ENCODE measurements at regions not wholly inside any gene's neighbourhood (a gene's known extent, or its start where the extent isn't known, plus 50 kb on each side); places are given as distances from the start of the nearest gene placed in this dataset.

DNA sequence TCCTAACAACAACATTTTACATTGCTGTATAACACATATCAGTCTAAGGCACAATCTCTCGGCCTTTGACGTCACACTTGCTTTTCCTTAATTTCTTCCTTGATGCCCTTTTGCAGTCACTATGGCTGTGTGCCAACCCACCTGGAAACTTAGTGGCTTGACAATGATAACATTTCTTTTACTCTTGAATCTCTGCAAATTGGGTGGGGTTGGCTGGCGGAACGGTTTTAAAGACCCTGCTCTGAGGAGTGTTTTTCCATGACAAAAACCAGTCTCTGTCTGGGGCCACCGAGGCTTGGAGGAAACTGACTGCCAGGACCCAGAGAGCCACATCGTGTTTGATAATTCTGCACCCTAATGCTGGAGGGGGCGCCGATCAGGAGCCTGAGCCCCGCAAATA, 115.6 kb downstream of the KLF13 start:
- Histone ChIP-seq H4K20me1 (ENCODE audit: insufficient read depth, poor library complexity, severe bottlenecking) (no peaks in the 10 kb centered on the region), H3K27ac (no peak overlapping the region), H2AFZ (no peak overlapping the region), H3K9me2 (replicated peaks; ENCODE audit: insufficient read depth) (no peaks in the 10 kb centered on the region), H3K9me3 (ENCODE audit: low read depth) (no peaks in the 10 kb centered on the region), H3K79me2 (no peaks in the 10 kb centered on the region), H3K36me3 (replicated peaks; ENCODE audit: insufficient read depth, low read depth) (no peaks in the 10 kb centered on the region), H3K4me1 (ENCODE audit: insufficient read depth) (peaks cover 10% of the 10 kb centered on the region), H3K27me3 (peaks cover 3% of the 10 kb centered on the region), H3K4me2 (no peak overlapping the region), H3K4me3 (no peak overlapping the region)
- TF ChIP-seq EZH2phosphoT487 (IDR thresholded peaks at IDR 0.05; ENCODE audit: low read depth, severe bottlenecking, unreplicated experiment) = no peak
- no peak for TF ChIP-seq EZH2 (IDR thresholded peaks at IDR 0.05; ENCODE audit: borderline replicate concordance)
- no peak for TF ChIP-seq CTCF (IDR thresholded peaks at IDR 0.05; ENCODE audit: poor library complexity)
- WGBS (ENCODE audit: low lambda C conversion rate, missing lambda C conversion rate) = 81% methylated on average over 9 of the region's 9 CpGs
- no peak for DNase-seq (ENCODE audit: low spot score)

DNA sequence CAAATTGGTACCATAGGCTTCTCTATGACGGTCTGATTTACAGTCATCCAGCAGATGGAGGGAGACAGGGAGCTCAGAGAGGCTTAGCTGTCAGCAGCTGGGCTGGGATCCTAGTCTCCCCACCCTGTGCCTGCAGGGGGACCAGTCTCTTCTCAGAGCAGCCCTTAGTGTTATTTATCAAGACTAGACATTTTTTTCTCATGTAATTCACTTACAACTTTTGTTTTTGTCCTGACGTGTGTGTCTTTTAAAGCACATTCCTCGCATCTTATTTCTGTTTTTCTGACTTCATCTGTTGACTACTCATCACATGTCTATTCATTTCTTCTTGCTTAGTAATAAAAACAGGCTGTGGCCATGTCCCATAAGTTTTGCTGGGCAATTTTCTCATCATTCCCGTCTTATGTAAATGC, 116.1 kb downstream of the KLF13 start:
- Histone ChIP-seq H3K36me3 (replicated peaks; ENCODE audit: insufficient read depth, low read depth) (no peaks in the 10 kb centered on the region), H3K9me3 (ENCODE audit: low read depth) (no peaks in the 10 kb centered on the region), H3K4me3 (no peak overlapping the region), H4K20me1 (ENCODE audit: insufficient read depth, poor library complexity, severe bottlenecking) (no peaks in the 10 kb centered on the region), H2AFZ (no peak overlapping the region), H3K4me2 (no peak overlapping the region), H3K79me2 (no peaks in the 10 kb centered on the region), H3K9me2 (replicated peaks; ENCODE audit: insufficient read depth) (no peaks in the 10 kb centered on the region), H3K4me1 (ENCODE audit: insufficient read depth) (peaks cover 10% of the 10 kb centered on the region), H3K27me3 (peaks cover 3% of the 10 kb centered on the region), H3K27ac (peak overlapping the region; percentile 15)
- DNase-seq (ENCODE audit: low spot score) = peak; percentile 42
- no peak for TF ChIP-seq CTCF (IDR thresholded peaks at IDR 0.05; ENCODE audit: poor library complexity)
- no peak for TF ChIP-seq EZH2phosphoT487 (IDR thresholded peaks at IDR 0.05; ENCODE audit: low read depth, severe bottlenecking, unreplicated experiment)
- no peak for TF ChIP-seq EZH2 (IDR thresholded peaks at IDR 0.05; ENCODE audit: borderline replicate concordance)
- WGBS (ENCODE audit: low lambda C conversion rate, missing lambda C conversion rate) = 60% methylated on average over 4 of the region's 4 CpGs

DNA sequence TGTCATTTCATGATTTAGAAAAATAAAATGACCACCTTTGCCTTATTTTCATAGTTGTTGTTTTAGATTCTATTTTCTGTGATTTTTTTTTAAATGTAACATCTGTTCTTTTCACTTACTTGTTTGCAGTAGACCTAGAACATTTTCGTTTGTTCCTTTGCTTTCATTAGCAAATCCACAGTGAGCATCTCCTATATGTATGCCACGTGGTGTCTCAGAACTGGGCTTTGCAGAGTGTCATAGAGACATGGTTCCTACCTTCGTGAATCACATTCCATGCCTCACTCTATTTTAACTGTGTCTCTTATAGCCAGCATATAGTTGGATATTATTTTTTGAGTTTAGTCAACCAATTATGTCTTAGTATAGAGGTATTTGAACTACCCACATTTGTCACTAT, 118.2 kb downstream of the KLF13 start:
- H3K9me2 ChIP-seq (replicated peaks; ENCODE audit: insufficient read depth) = no peaks in the 10 kb centered on the region
- H3K79me2 ChIP-seq = no peaks in the 10 kb centered on the region
- no peak for TF ChIP-seq CTCF (IDR thresholded peaks at IDR 0.05; ENCODE audit: poor library complexity)
- no peak for TF ChIP-seq EZH2 (IDR thresholded peaks at IDR 0.05; ENCODE audit: borderline replicate concordance)
- TF ChIP-seq EZH2phosphoT487 (IDR thresholded peaks at IDR 0.05; ENCODE audit: low read depth, severe bottlenecking, unreplicated experiment) = no peak
- no peak for DNase-seq (ENCODE audit: low spot score)
- H3K36me3 ChIP-seq (replicated peaks; ENCODE audit: insufficient read depth, low read depth) = no peaks in the 10 kb centered on the region
- H3K4me3 ChIP-seq = no peak overlapping the region
- H3K4me2 ChIP-seq = no peak overlapping the region
- H2AFZ ChIP-seq = no peak overlapping the region
- no peaks in the 10 kb centered on the region for H3K9me3 ChIP-seq (ENCODE audit: low read depth)
- H3K27me3 ChIP-seq = peaks cover 3% of the 10 kb centered on the region
- H3K4me1 ChIP-seq (ENCODE audit: insufficient read depth) = peaks cover 10% of the 10 kb centered on the region
- H4K20me1 ChIP-seq (ENCODE audit: insufficient read depth, poor library complexity, severe bottlenecking) = no peaks in the 10 kb centered on the region
- 92% methylated on average over 3 of the region's 3 CpGs for WGBS (ENCODE audit: low lambda C conversion rate, missing lambda C conversion rate)
- no peak overlapping the region for H3K27ac ChIP-seq

- Histone ChIP-seq H3K79me2 (no peaks in the 10 kb centered on the region), H3K4me1 (ENCODE audit: insufficient read depth) (peaks cover under 1% of the 10 kb centered on the region), H3K27me3 (no peaks in the 10 kb centered on the region), H3K4me2 (no peak overlapping the region), H3K9me2 (replicated peaks; ENCODE audit: insufficient read depth) (no peaks in the 10 kb centered on the region), H4K20me1 (ENCODE audit: insufficient read depth, poor library complexity, severe bottlenecking) (no peaks in the 10 kb centered on the region), H3K36me3 (replicated peaks; ENCODE audit: insufficient read depth, low read depth) (no peaks in the 10 kb centered on the region), H3K9me3 (ENCODE audit: low read depth) (no peaks in the 10 kb centered on the region), H3K4me3 (no peak overlapping the region), H3K27ac (no peak overlapping the region), H2AFZ (no peak overlapping the region)
- DNase-seq (ENCODE audit: low spot score) = no peak
- 96% methylated on average over 7 of the region's 7 CpGs for WGBS (ENCODE audit: low lambda C conversion rate, missing lambda C conversion rate)
- TF ChIP-seq EZH2 (IDR thresholded peaks at IDR 0.05; ENCODE audit: borderline replicate concordance) = no peak
- no peak for TF ChIP-seq EZH2phosphoT487 (IDR thresholded peaks at IDR 0.05; ENCODE audit: low read depth, severe bottlenecking, unreplicated experiment)
- TF ChIP-seq CTCF (IDR thresholded peaks at IDR 0.05; ENCODE audit: poor library complexity) = no peak
These were observed 119.9 kb downstream of the KLF13 start for GRCh38 chr15:31446546-31446945.

All from hepatocyte (in vitro differentiated cells).